Testis (tissue), 2 donors: ENCODE measurements at regions not wholly inside any gene's neighbourhood (a gene's known extent, or its start where the extent isn't known, plus 50 kb on each side); places are given as distances from the start of the nearest gene placed in this dataset.

ENCODE experiments used
- CTCF ChIP-seq, 3 experiments: fragments of 450-650 bp in 2 of 3; fragments of 200-600 bp in 1 of 3; sonication (generic) in 1 of 3; IDR thresholded peaks; one replicate each; pipeline ENCODE4 v1.5.1; 2016 to 2019; ENCODE audit warnings: antibody characterized with exemption in 3 of 3, mild to moderate bottlenecking in 2 of 3, moderate library complexity in 1 of 3
- POLR2A ChIP-seq: fragments of 450-650 bp; IDR thresholded peaks from one replicate; pipeline ENCODE4 v1.6.1; 2017; ENCODE audit warnings: antibody characterized with exemption, mild to moderate bottlenecking, moderate library complexity

DNA sequence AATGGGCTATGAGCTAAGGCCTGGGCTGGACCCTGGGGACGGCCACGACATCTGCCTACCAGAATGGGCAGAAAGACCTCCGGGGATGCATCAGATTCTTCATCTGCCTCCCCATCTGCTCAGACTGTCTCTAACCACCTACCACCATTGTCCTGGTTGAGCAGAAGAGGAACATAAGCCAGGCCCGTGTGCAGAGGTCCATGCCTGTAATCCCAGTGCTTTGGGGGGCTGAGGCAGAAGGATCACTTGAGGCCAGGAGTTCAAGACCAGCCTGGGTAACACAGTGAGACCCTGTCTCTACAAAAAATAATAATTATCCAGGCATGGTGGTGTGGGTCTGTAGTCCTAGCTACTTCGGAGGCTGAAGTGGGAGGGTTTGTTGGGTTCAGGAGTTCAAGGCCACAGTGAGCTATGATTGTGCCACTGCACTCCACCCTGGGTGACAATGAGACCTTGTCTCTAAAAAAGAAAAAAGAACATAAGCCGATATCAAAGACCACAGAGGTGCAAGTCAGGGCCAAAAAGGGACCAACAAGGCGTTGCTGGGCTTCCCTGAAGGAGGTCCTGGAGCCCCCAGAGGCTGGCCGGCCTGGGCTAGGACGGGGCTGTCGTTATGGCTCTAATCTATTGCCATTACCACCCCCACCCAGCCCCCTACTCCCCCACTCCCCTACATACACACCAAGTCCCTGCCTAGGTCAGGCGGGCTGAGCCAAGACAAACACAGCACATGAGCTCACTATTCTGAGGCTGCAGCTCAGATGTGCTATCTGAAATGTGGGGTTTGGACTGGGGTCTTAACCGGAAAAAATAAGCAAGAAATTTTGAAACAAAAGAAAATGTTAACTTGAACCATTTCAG lies 239.2 kb upstream of the RAB4A start:
- TF ChIP-seq CTCF (IDR thresholded peaks at IDR 0.05) (no peak), POLR2A (no peak)
